GM12891 (cell line): ENCODE measurements at regions not wholly inside any gene's neighbourhood (a gene's known extent, or its start where the extent isn't known, plus 50 kb on each side); places are given as distances from the start of the nearest gene placed in this dataset.

Experiments
- PAX5 ChIP-seq: IDR thresholded peaks from 2 replicates; pipeline ENCODE4 v1.6.1; 2011; ENCODE audit warnings: low read length, moderate library complexity, mild to moderate bottlenecking; ENCODE audit not compliant: insufficient read depth, severe bottlenecking
- POLR2A ChIP-seq: IDR thresholded peaks from 2 replicates; pipeline ENCODE4 v1.6.1; 2011; ENCODE audit warnings: low read depth, low read length, control low read depth
- POLR2AphosphoS5 ChIP-seq: IDR thresholded peaks from 2 replicates; pipeline ENCODE4 v1.6.1; 2011; ENCODE audit warnings: low read depth, low read length, control low read depth
- POU2F2 ChIP-seq: IDR thresholded peaks from 2 replicates; pipeline ENCODE4 v1.6.1; 2011; ENCODE audit warnings: low read depth, mild to moderate bottlenecking, control low read depth, low read length, moderate library complexity
- SPI1 ChIP-seq: IDR thresholded peaks from 2 replicates; pipeline ENCODE4 v1.6.1; 2011; ENCODE audit warnings: low read depth, low read length, control low read depth
- TAF1 ChIP-seq: IDR thresholded peaks from 2 replicates; pipeline ENCODE4 v1.6.1; 2011; ENCODE audit warnings: low read depth, low read length, control low read depth

GRCh38 chr2:196309691-196310090 lies 138.3 kb upstream of the STK17B start:
- TF ChIP-seq POLR2A (no peak), TAF1 (no peak), POLR2AphosphoS5 (no peak), POU2F2 (no peak), SPI1 (no peak), PAX5 (no peak)
